ENCODE measurements at regions not wholly inside any gene's neighbourhood (a gene's known extent, or its start where the extent isn't known, plus 50 kb on each side); places are given as distances from the start of the nearest gene placed in this dataset.

GRCh38 chr13:50599927-50600326 is 243.6 kb downstream of the DLEU7 start:
- Histone ChIP-seq H3K56ac (ENCODE audit: low read length) (no peak overlapping the region), H2AK5ac (ENCODE audit: low read length) (no peak overlapping the region), H2BK120ac (ENCODE audit: low read depth, low read length) (no peak overlapping the region), H3K4me1 (ENCODE audit: control insufficient read depth, low read depth, low read length) (peaks cover 6% of the 10 kb centered on the region), H3K23ac (ENCODE audit: low read length) (no peak overlapping the region), H3K4me3 (ENCODE audit: low read length) (no peak overlapping the region), H3K79me1 (ENCODE audit: low read length) (no peaks in the 10 kb centered on the region), H3K27ac (ENCODE audit: low read depth, low read length) (no peak overlapping the region), H3K36me3 (ENCODE audit: control insufficient read depth, insufficient read depth, low read length) (no peaks in the 10 kb centered on the region), H2BK5ac (ENCODE audit: low read length) (no peak overlapping the region), H4K5ac (ENCODE audit: low read length) (no peak overlapping the region), H4K8ac (ENCODE audit: low read depth, low read length) (no peak overlapping the region), H3K4ac (ENCODE audit: low read depth, low read length) (no peak overlapping the region), H3K18ac (ENCODE audit: low read length) (no peak overlapping the region), H3K27me3 (ENCODE audit: insufficient read depth, low read length, poor library complexity) (no peaks in the 10 kb centered on the region), H3K79me2 (ENCODE audit: control insufficient read depth, insufficient read depth, low read length) (no peaks in the 10 kb centered on the region), H3K9ac (ENCODE audit: low read length) (no peak overlapping the region), H2BK15ac (replicated peaks; ENCODE audit: low read depth) (no peak overlapping the region), H3K4me2 (ENCODE audit: low read length) (no peak overlapping the region)
- WGBS (ENCODE audit: extremely low coverage, insufficient coverage, low lambda C conversion rate) = no CpG with 5 or more reads among the region's 2 CpGs
- peak; percentile 11 for DNase-seq

GRCh38 chr13:50608370-50608769 is 235.1 kb downstream of the DLEU7 start:
- Histone ChIP-seq H3K18ac (ENCODE audit: low read length) (no peak overlapping the region), H3K23ac (ENCODE audit: low read length) (no peak overlapping the region), H3K4me2 (ENCODE audit: low read length) (no peak overlapping the region), H3K4ac (ENCODE audit: low read depth, low read length) (no peak overlapping the region), H2BK120ac (ENCODE audit: low read depth, low read length) (no peak overlapping the region), H3K79me1 (ENCODE audit: low read length) (no peaks in the 10 kb centered on the region), H4K8ac (ENCODE audit: low read depth, low read length) (peak overlapping the region; percentile 66), H3K79me2 (ENCODE audit: control insufficient read depth, insufficient read depth, low read length) (no peaks in the 10 kb centered on the region), H2BK15ac (replicated peaks; ENCODE audit: low read depth) (no peak overlapping the region), H3K9ac (ENCODE audit: low read length) (no peak overlapping the region), H3K36me3 (ENCODE audit: control insufficient read depth, insufficient read depth, low read length) (no peaks in the 10 kb centered on the region), H4K5ac (ENCODE audit: low read length) (no peak overlapping the region), H3K56ac (ENCODE audit: low read length) (no peak overlapping the region), H3K4me3 (ENCODE audit: low read length) (no peak overlapping the region), H3K27me3 (ENCODE audit: insufficient read depth, low read length, poor library complexity) (no peaks in the 10 kb centered on the region), H2AK5ac (ENCODE audit: low read length) (no peak overlapping the region), H2BK5ac (ENCODE audit: low read length) (no peak overlapping the region), H3K27ac (ENCODE audit: low read depth, low read length) (no peak overlapping the region), H3K4me1 (ENCODE audit: control insufficient read depth, low read depth, low read length) (no peaks in the 10 kb centered on the region)
- no CpG with 5 or more reads among the region's 7 CpGs for WGBS (ENCODE audit: extremely low coverage, insufficient coverage, low lambda C conversion rate)
- no peak for DNase-seq

DNA sequence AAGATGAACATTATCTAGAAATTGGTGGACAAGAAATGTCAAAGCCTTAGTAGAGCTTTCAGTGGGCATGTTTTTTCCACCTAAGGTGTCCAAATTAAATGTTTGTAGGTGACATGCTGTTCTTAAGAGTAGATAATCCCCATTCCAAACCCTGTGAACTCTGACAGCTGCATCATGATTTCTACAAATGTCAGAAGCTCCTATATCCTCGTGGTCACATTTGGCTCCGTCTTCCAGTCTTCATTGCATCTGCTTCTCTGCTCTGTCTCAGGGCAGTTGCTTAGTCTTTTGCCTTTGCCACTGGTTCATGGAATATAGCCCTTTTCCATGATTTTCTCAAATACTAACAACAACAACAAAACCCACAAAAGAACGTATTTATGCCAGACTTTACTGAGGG is 234.5 kb downstream of the DLEU7 start:
- Histone ChIP-seq H2BK120ac (ENCODE audit: low read depth, low read length) (no peak overlapping the region), H3K4me2 (ENCODE audit: low read length) (no peak overlapping the region), H4K5ac (ENCODE audit: low read length) (no peak overlapping the region), H3K79me2 (ENCODE audit: control insufficient read depth, insufficient read depth, low read length) (no peaks in the 10 kb centered on the region), H4K8ac (ENCODE audit: low read depth, low read length) (no peak overlapping the region), H2BK15ac (replicated peaks; ENCODE audit: low read depth) (no peak overlapping the region), H2BK5ac (ENCODE audit: low read length) (no peak overlapping the region), H3K4ac (ENCODE audit: low read depth, low read length) (no peak overlapping the region), H2AK5ac (ENCODE audit: low read length) (no peak overlapping the region), H3K4me1 (ENCODE audit: control insufficient read depth, low read depth, low read length) (no peaks in the 10 kb centered on the region), H3K56ac (ENCODE audit: low read length) (no peak overlapping the region), H3K27ac (ENCODE audit: low read depth, low read length) (no peak overlapping the region), H3K18ac (ENCODE audit: low read length) (no peak overlapping the region), H3K9ac (ENCODE audit: low read length) (no peak overlapping the region), H3K27me3 (ENCODE audit: insufficient read depth, low read length, poor library complexity) (no peaks in the 10 kb centered on the region), H3K4me3 (ENCODE audit: low read length) (no peak overlapping the region), H3K79me1 (ENCODE audit: low read length) (no peaks in the 10 kb centered on the region), H3K23ac (ENCODE audit: low read length) (no peak overlapping the region), H3K36me3 (ENCODE audit: control insufficient read depth, insufficient read depth, low read length) (no peaks in the 10 kb centered on the region)
- WGBS (ENCODE audit: extremely low coverage, insufficient coverage, low lambda C conversion rate) = no CpG with 5 or more reads among the region's 3 CpGs
- no peak for DNase-seq

DNA sequence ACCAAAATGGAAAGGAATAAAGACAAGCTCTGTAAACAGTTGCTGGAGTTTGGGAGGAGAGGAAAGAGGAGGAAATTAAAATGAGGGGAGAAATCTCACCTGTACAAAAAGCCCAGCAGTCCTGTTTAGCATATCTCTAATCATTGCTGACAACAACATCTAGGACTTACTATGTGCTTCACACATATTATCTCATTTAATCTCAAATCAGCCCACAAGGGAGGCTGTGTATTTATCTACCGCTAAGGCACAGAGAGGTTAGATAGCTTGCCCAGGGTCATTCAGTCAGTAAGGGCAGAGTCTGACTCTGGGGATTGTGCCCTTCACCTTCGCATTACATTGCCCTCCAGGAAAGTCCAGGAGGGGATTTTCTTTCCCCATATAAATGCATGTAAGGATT is 233.3 kb downstream of the DLEU7 start:
- Histone ChIP-seq H3K56ac (ENCODE audit: low read length) (no peak overlapping the region), H3K27ac (ENCODE audit: low read depth, low read length) (no peak overlapping the region), H2BK120ac (ENCODE audit: low read depth, low read length) (no peak overlapping the region), H2AK5ac (ENCODE audit: low read length) (no peak overlapping the region), H3K4ac (ENCODE audit: low read depth, low read length) (no peak overlapping the region), H3K4me1 (ENCODE audit: control insufficient read depth, low read depth, low read length) (no peaks in the 10 kb centered on the region), H4K5ac (ENCODE audit: low read length) (no peak overlapping the region), H4K8ac (ENCODE audit: low read depth, low read length) (no peak overlapping the region), H3K36me3 (ENCODE audit: control insufficient read depth, insufficient read depth, low read length) (no peaks in the 10 kb centered on the region), H3K23ac (ENCODE audit: low read length) (no peak overlapping the region), H3K9ac (ENCODE audit: low read length) (no peak overlapping the region), H2BK5ac (ENCODE audit: low read length) (no peak overlapping the region), H3K27me3 (ENCODE audit: insufficient read depth, low read length, poor library complexity) (no peaks in the 10 kb centered on the region), H3K79me2 (ENCODE audit: control insufficient read depth, insufficient read depth, low read length) (no peaks in the 10 kb centered on the region), H3K79me1 (ENCODE audit: low read length) (no peaks in the 10 kb centered on the region), H3K4me2 (ENCODE audit: low read length) (no peak overlapping the region), H3K18ac (ENCODE audit: low read length) (no peak overlapping the region), H2BK15ac (replicated peaks; ENCODE audit: low read depth) (no peak overlapping the region), H3K4me3 (ENCODE audit: low read length) (no peak overlapping the region)
- DNase-seq = peak; percentile 57
- WGBS (ENCODE audit: extremely low coverage, insufficient coverage, low lambda C conversion rate) = no CpG with 5 or more reads among the region's 2 CpGs

- Histone ChIP-seq H3K4me1 (ENCODE audit: control insufficient read depth, low read depth, low read length) (no peaks in the 10 kb centered on the region), H2AK5ac (ENCODE audit: low read length) (no peak overlapping the region), H3K79me1 (ENCODE audit: low read length) (no peaks in the 10 kb centered on the region), H3K4ac (ENCODE audit: low read depth, low read length) (no peak overlapping the region), H3K18ac (ENCODE audit: low read length) (no peak overlapping the region), H3K9ac (ENCODE audit: low read length) (no peak overlapping the region), H4K8ac (ENCODE audit: low read depth, low read length) (no peak overlapping the region), H3K4me3 (ENCODE audit: low read length) (no peak overlapping the region), H3K27me3 (ENCODE audit: insufficient read depth, low read length, poor library complexity) (no peaks in the 10 kb centered on the region), H2BK15ac (replicated peaks; ENCODE audit: low read depth) (no peak overlapping the region), H3K79me2 (ENCODE audit: control insufficient read depth, insufficient read depth, low read length) (no peaks in the 10 kb centered on the region), H2BK5ac (ENCODE audit: low read length) (no peak overlapping the region), H3K27ac (ENCODE audit: low read depth, low read length) (no peak overlapping the region), H3K4me2 (ENCODE audit: low read length) (no peak overlapping the region), H3K56ac (ENCODE audit: low read length) (no peak overlapping the region), H2BK120ac (ENCODE audit: low read depth, low read length) (no peak overlapping the region), H4K5ac (ENCODE audit: low read length) (no peak overlapping the region), H3K23ac (ENCODE audit: low read length) (no peak overlapping the region), H3K36me3 (ENCODE audit: control insufficient read depth, insufficient read depth, low read length) (no peaks in the 10 kb centered on the region)
- no CpG with 5 or more reads among the region's 5 CpGs for WGBS (ENCODE audit: extremely low coverage, insufficient coverage, low lambda C conversion rate)
- no peak for DNase-seq
Measured at GRCh38 chr13:50611117-50611781, 232.2 kb downstream of the DLEU7 start.

DNA sequence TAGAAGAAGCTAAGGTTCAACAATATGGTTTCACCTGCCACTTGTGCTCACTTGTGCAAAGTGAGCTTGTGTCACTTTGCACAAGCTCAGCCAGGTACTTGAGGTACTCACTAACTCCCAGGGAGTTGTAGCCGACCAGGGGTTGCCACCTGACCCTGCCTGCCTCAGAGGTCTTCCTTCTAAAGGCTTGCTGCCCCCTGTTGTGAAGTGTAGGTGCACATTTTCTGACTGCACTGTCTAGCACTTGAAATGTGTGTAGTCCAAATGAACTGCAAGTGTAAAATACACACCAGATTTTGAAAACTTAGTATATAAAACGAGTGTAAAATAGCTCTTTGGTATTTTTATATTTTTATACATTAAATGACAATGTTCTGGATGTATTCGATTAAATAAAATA is 230.8 kb downstream of the DLEU7 start:
- no peak overlapping the region for H3K4me3 ChIP-seq (ENCODE audit: low read length)
- no peak overlapping the region for H2BK120ac ChIP-seq (ENCODE audit: low read depth, low read length)
- H2AK5ac ChIP-seq (ENCODE audit: low read length) = no peak overlapping the region
- no peak for DNase-seq
- H3K36me3 ChIP-seq (ENCODE audit: control insufficient read depth, insufficient read depth, low read length) = no peaks in the 10 kb centered on the region
- H3K4me1 ChIP-seq (ENCODE audit: control insufficient read depth, low read depth, low read length) = no peaks in the 10 kb centered on the region
- no peaks in the 10 kb centered on the region for H3K79me1 ChIP-seq (ENCODE audit: low read length)
- H4K5ac ChIP-seq (ENCODE audit: low read length) = no peak overlapping the region
- H3K79me2 ChIP-seq (ENCODE audit: control insufficient read depth, insufficient read depth, low read length) = no peaks in the 10 kb centered on the region
- H3K4ac ChIP-seq (ENCODE audit: low read depth, low read length) = no peak overlapping the region
- H2BK5ac ChIP-seq (ENCODE audit: low read length) = no peak overlapping the region
- no peak overlapping the region for H4K8ac ChIP-seq (ENCODE audit: low read depth, low read length)
- no peak overlapping the region for H3K9ac ChIP-seq (ENCODE audit: low read length)
- H3K18ac ChIP-seq (ENCODE audit: low read length) = no peak overlapping the region
- H3K27ac ChIP-seq (ENCODE audit: low read depth, low read length) = no peak overlapping the region
- H3K27me3 ChIP-seq (ENCODE audit: insufficient read depth, low read length, poor library complexity) = no peaks in the 10 kb centered on the region
- no peak overlapping the region for H3K23ac ChIP-seq (ENCODE audit: low read length)
- no CpG with 5 or more reads among the region's 3 CpGs for WGBS (ENCODE audit: extremely low coverage, insufficient coverage, low lambda C conversion rate)
- H3K4me2 ChIP-seq (ENCODE audit: low read length) = no peak overlapping the region
- H3K56ac ChIP-seq (ENCODE audit: low read length) = no peak overlapping the region
- no peak overlapping the region for H2BK15ac ChIP-seq (replicated peaks; ENCODE audit: low read depth)
